NCI-H146 treated with DMSO at 0.1 percent for 48 hours (cell line): ENCODE measurements at regions not wholly inside any gene's neighbourhood (a gene's known extent, or its start where the extent isn't known, plus 50 kb on each side); places are given as distances from the start of the nearest gene placed in this dataset.
A peak's percentile ranks its signal among the peaks of the same experiment; 100 is the strongest.
"Not testable (repeated sequence)": the region's sequence is repeated elsewhere in the genome, so short reads cannot be mapped to it uniquely, and the experiment has no call there.

ENCODE experiments used
- DNase-seq: peaks from one replicate; lab custom pipeline; 2025; ENCODE audit not compliant: unreplicated experiment; lab: John Stamatoyannopoulos, UW

DNA sequence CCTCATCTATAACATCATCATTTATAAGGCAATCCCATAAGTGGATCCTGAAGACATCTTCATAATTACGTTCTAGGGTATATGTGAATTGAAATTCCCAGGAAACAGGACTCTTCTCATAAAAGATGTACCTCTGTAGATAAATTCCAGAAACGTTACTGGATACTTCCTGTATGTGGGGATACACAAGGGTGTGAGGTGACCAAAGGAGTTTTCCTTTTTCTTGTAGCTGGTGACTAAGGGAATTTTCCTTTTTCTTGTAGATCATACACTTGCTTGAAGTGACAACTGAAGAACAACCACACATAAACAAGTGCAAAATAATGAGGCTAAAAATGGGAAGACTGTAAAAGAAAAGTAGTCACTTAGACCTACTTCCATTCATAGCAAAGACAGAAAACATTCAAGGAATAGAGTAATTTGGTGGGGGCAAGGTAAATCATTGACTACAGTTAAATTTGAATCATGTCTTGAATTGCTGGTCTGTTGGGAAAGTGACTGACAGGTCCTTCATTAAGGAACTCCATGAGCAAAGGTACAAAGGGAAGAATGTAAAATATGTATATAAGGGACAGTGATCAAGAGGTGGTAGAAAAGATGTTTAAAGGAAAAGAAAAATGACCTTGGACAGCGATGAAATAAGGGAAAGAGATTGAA, 53.2 kb upstream of the UBE2E3 start:
- DNase-seq = no peak

DNA sequence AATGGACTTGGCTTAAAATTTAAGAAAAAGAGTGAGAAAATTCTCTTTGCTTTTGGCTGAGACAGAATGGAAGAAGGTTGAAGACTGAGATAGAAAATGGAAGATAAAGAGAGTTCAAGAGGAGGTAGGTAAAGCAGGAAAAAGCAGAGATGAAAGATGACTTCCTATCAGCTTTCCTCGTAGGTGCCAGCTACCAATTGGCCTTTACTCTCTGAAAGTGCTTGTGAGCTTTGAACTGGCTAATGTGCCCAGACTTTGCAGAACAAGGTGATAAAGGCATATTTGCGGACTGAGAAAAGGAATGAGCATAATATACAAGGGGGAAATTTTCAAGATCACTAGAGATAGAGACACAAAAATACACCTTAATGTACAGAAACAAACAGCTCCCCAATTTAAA, 54.7 kb upstream of the UBE2E3 start:
- DNase-seq = no peak

DNA sequence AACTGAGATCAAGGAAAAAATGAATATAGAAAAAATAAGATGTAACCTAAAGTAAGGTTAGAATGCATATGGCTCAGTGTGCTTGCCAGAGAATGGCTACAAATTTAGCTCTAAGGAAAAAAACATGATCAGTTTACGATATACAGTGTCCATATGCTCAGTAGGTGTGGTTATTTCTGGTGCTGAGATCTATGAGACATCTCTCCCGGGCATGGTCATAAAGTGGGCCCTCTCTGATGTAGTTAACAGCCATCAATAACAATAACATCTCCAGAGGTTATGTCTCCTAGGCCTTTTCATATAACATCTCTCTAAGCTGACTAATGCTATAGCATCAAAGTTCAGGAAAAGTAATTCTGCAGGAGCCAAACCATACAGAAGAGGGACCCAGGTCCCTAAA, 56.3 kb upstream of the UBE2E3 start:
- DNase-seq = no peak

DNA sequence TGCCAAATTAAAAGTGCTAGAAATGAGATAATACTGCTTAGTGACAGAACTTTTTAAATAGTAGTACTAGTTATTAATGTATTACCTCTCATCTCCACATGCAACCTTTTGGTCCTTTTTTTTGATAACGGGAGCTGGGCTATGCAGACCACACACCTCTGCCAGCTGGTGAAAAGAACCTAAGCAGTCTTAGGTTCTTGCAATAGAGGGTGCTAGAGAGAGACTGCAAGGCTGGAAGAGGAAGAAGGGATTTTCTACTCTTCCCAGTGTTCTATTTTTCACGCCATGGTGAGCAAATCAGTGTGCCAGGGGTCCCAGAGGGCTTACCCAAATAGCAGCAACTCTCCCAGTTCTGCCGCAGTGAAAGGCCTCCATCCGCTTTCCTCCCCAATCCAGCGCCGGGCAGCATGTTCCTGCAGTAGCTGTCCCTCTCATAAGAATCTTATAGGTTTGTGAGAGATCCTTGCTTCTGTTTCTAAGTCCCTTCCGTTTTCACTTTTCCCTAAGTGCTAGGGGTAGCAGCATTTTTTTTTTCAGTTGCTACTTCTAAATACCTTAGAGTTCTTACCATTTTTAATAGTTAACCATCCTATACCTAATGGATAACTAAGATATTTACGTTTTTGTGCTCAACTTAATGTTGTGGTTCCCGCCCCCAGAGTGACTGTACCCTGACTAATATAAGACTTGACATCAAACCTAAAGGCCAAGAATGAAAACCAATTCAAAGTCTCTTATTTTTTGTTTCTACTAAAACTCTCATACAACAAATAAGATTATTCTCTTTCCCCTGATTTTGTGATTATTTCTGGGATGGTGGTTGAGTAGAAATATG, 69.4 kb upstream of the UBE2E3 start:
- DNase-seq = no peak

DNA sequence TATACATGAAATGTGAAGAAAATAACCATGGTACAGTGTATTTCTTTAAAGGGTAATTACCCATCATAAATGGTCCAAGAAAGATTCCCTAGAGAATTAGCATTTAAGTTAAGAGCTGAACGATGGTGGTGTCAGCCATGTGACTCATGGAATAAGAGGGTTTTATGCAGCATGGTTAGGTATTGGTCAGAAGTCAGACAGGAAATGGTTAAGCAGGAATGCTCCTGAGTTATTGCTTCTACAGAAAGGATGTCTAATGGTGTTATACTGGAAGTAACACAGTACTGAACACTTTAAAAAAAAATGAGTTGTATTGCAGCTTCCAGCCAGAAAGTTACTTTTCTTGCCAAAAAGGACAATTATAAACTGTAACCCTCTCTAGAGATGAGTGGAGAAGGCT, 72.7 kb upstream of the UBE2E3 start:
- no peak for DNase-seq

DNA sequence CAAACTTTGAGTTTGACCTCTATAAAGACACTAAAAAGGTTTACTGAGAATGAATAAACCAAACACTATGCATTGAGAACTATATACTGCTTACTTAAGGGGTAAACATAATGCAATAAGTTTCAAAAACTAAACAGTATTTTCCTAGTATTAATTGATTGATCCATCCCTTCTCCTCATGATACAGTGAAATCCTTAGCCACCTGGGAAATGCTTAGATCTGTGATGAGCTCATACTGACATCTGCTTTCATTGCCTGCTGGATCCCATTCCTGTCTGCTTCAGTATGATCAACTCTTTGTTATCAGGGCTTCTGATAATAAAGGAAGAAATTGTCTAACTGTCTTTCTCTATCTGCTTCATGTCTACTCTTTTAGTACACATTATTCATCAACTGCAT, 74.9 kb upstream of the UBE2E3 start:
- DNase-seq = peak; percentile 22

DNA sequence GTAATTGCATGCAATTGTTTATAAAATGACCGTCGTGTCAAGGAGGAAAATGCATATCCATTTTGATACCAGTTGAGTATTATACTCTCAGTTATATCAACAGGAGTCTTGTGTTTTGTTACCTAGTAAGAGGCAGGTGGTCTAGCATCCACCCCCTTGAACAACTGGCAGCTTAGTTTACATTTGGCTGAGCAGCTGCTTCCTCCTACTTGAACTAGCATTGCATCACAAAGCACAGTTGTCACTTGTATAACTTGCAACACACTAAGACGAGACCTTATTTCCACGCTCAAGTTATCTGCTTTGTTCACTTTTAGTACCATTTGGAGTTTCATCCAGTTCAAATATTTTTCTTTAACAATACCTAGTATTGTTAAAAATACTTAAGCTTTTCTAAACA, 75.4 kb upstream of the UBE2E3 start:
- peak; percentile 37 for DNase-seq

DNA sequence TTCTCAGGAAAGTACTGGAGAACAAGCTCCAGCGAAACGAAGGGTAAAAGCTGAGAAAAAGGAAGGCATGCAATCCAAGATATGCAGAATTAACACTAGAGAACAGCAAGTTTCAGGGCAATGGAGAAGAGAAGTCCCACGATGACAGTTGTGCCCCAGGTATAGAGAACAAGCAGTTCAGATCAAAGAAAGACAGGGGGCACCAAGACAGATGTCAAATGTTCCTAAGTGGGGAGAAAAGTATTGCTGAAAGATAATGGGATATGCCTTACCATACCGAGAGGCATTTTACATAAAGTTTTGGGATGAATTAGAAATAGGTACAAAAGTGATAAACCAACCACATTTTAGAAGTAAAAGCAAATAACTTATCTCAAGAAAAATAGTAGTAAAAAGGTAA, 79.1 kb upstream of the UBE2E3 start:
- DNase-seq = no peak

DNA sequence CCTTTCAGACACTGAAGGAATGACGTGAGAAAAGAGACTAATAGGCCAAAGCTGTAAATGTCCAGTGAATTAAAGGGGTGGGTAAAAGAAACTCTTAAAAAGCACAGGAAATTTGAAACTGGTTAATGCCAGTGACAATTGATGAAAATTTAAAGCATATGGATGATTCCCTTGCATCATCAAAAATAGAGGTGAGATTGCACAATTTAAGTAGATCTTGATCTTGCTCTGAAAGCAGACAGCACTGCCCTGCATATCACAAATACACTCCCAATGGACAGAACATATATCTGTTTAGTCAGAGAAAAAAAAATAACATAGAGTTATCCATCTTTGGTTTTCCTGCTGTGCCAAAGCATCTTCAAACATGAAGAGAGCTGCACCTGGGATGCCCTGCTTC, 86.7 kb upstream of the UBE2E3 start:
- DNase-seq = no peak

DNA sequence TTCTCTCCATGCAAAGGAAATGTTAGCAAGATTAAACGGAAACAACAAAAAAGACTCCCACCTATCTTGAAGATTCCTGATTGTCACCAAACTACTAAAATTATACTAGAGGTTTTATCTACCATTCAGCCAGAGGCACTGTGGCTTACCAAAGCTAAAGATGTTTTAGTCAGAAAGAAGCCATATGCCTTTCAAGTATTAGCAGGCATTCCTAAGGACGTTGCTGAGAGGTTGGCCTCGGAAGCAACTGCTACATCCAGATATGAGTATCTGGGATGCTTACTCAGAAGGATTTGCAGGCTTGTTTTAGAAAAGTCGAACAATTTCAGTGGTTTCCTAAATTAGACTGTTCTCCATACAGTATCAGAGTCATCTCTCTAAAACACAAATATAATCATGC, 88.3 kb upstream of the UBE2E3 start:
- no peak for DNase-seq

DNA sequence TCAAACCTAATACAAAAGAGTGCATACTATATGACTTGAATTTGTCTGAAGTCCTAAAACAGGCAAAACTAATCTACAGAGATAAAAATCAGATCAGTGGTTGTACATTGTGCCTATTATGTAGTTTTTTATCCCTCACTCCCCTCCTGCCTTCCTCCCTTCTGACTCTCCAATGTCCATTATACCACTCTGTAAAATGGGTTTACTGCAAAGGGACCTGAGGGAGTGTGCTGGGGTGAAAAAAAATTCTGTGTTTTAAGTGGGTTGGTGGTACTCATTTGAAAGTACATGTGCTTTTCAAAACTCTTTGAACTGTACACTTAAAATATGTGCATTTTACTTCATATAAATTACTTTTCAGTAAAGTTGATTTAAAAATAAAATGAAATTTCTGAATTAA, 89.0 kb upstream of the UBE2E3 start:
- DNase-seq = no peak

DNA sequence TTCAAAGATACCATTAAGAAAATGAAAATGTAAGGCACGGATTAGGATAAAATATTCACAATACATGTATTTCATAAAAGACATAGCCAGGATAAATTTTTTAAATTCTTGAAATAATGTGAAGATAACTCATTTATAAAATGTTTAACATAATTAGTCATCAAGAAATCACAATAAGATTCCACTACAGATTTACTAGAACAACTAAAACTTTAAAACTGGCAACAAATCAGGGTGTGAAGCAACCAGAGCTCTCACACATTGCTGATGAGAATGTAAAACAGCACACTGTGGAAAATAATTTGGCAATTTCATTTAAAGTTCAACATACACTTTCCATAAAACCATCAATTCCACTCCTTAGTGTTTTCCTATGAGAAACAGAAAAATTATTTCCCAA, 89.6 kb upstream of the UBE2E3 start:
- DNase-seq = no peak

DNA sequence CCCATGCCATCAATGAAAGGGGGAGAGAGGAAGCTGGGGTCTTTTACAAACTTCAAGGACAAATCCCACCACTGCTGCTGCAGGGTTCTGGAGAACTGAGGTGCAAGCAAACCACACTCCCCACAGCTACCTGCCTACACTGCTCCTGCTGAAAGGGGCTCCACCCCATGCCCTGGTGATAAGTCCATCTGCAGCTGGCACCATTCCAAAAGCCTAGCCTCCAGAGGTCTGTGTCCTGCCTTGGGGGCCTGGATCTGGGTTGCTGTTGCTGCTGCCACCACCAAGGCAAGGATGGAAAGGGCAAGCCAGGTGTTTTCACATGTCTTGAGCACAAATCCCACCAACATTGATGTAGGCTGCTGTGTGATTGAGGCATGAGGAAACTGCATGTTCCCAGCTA, 97.4 kb upstream of the UBE2E3 start:
- no peak for DNase-seq

DNA sequence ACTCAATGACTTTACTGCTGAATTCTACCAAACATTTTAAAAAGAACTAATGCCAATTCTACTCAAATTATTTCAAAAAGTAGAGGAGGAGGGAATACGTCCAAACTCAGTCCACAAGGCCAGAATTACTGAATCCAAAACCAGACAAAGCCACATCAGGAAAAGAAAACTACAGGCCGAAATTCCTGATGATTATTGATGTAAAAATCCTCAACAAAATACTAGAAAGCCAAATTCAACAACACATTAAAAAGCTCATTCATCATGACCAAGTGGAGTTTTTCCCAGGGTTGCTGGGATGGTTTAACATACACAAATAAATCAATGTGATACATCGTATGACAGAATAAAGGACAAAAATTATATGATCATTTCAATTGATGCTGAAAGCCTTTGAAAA, 103.9 kb upstream of the UBE2E3 start:
- no peak for DNase-seq

DNA sequence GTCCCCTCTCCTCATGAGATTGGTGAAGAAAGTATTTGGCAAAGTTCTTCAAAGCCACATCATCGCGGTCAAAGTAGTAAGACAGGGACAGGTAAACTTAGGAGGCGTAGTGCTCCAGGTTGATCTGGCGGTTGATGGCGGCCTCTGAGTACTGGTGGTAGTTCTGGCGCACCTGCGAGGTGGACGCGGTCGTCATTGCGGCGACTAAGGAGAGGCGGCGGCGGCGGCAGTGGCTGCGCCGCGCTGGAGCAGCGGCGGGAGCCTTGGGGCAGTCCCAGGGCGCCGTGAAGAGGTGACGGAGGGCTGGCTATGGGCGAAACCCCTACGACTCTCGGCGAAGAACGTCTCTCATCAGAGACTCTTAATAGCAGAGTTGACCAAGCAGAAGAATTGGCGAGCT, 107.2 kb upstream of the UBE2E3 start:
- no peak for DNase-seq

DNA sequence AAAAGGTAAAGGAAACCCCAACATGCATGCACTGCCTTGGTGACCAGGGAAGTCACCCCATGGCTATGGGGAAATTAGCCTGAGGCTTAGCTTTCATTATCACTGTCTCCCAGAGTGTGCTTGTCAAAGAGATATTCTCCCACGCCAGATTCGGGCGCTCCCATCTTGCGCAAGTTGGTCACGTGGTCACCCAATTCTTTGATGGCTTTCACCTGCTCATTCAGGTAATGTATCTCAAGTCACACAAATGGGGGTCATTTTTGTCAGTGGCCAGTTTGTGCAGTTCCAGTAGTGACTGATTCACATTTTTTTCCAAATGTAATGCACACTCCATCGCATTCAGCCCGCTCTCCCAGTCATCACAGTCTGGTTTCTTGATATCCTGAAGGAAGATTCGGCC, 107.6 kb upstream of the UBE2E3 start:
- DNase-seq = not testable (repeated sequence)

DNA sequence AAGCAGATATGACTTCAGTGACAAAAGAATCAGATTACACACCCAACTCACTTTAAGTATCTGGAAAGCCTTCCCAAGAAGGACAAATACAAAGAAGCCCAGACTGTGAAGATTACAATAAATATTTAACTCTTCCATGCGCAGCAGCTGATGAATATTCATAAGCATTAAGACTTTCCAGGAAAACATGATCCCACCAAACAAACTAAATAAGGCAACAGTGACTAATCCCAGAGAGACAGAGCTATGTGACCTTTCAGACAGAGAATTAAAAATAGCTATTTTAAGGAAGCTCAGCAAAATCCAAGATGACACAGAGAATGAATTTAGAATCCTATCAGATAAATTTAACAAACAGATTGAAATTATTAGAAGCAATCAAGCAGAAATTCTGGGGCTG, 108.2 kb upstream of the UBE2E3 start:
- no peak for DNase-seq

DNA sequence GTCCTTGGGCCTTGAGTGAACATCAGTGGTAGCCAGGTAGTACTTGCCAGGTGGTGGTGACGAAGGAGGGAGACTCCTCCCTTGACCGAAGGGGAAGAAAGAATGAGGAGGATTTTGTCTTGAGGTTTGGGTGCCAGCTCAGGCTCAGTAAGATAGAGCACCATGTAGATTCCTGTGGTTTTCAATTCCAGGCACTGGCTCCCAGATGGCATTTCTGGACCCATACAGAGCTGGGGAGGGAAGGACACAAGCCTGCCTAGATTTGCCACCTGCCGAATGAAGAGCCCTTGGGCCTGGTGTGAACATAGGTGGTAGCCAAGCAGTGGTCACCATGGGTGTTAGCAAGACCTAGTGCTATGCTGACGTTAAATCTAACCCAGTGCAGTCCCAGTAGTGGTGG, 108.8 kb upstream of the UBE2E3 start:
- no peak for DNase-seq

DNA sequence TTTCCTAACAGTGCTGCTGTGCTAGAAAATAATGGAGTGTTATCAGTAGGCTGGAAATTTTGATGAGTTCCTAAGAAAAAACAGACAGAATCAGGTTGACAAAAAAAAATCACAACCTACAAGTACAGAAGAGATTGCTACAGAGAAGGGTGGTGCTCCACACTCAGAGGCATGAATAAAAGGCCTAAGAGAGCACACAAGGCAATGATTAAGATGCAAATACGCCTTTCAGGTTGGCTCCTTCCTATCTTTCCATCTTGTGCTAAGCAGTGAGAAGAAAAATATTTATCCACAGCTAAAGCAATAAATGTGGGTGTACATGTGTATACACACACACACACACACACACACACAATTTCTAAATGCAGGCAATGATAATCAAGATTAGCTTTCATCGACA, 130.6 kb upstream of the UBE2E3 start:
- no peak for DNase-seq

DNA sequence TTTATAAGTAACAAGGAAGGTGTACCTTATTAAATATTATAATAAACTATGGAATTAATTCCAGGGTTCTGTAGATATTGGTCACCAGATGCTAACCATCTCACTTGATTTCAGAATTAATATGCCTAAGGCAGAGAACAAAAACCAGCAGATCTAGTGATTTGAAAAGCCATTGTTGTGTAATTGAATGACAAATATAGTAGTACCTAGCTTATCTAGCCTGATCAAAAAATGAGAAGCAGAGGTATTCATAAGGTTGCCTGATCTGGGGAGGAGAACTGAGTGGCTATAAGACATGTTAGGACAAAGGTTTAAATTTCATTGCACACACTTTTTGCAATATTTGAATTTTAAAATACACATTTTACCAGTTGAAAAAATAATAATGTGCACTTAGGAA, 132.0 kb upstream of the UBE2E3 start:
- peak; percentile 1 for DNase-seq

DNA sequence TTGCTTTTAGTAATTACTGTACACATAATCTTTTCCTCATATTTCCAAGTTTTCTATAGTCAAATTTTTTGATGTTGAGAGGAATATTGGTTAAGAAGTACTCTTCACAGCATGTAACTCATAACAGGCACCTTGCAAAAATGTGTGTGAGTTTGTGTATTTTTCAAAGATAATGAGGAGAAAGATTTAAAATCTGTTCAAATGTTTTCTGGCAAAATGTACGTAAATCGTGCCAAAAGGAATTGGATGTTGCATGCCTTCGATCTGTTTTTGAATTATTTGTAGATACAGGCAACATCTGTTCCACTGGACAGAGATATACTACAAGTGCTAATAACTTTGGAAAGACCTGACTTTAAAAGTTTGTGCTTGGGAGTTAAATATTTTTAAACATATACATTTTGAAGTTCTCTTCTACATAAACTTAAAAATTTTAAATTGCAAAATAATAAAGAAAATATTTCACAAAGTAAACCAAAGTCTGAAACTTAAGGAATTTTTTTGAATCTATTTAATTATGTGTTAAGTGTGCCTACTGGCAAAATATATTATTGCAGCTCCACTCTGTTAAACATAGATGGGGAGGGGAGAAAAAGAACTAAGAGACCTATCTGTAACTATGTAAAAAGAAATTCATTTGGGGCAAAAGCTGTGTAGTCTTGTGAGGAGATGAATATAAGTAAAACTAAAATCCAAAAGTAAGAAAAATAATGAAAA, 133.5 kb upstream of the UBE2E3 start:
- DNase-seq = no peak

DNA sequence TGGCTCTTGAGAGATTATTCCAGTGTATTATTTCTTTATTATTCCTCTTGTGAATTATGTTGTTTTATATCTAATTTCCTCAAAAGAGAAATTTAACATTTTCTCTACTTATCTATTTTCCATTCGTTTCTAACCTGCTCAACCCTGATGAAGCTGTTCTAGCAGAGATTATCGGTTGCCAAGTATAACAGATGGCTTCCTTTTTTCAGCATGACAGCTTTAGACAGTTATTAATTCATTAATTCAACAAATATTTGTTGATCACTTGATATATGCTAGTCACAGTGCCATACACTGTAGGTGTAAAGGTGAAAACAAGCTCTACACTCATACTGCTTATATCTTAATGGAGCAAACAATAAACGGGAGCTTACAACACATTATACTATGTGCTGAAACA, 137.9 kb upstream of the UBE2E3 start:
- no peak for DNase-seq
